ENCODE measurements at regions not wholly inside any gene's neighbourhood (a gene's known extent, or its start where the extent isn't known, plus 50 kb on each side); places are given as distances from the start of the nearest gene placed in this dataset.

- TF ChIP-seq CTCF (IDR thresholded peaks at IDR 0.05) (no peak), POLR2A (IDR thresholded peaks at IDR 0.05) (no peak), EP300 (IDR thresholded peaks at IDR 0.05) (no peak)
These were observed 1532.5 kb upstream of the RAG2 start for GRCh38 chr11:38130514-38130913.

Measured in ovary (tissue), 3 donors.